Tongue (tissue), 1 donor: ENCODE measurements at regions not wholly inside any gene's neighbourhood (a gene's known extent, or its start where the extent isn't known, plus 50 kb on each side); places are given as distances from the start of the nearest gene placed in this dataset.
"Not testable (repeated sequence)": the region's sequence is repeated elsewhere in the genome, so short reads cannot be mapped to it uniquely, and the experiment has no call there.

Source experiments
- DNase-seq: peaks from one replicate; pipeline ENCODE4 v3.0.0-alpha.2; 2015

- peak; percentile 24 for DNase-seq
Measured at GRCh38 chr22:27066856-27067255, 409.5 kb downstream of the MIAT start.

- DNase-seq = no peak
Measured at GRCh38 chr22:27068121-27068520, 410.7 kb downstream of the MIAT start.

GRCh38 chr22:27070594-27070993, 413.2 kb downstream of the MIAT start:
- no peak for DNase-seq

GRCh38 chr22:27073601-27074425, 416.4 kb downstream of the MIAT start:
- DNase-seq = peak; percentile 68

GRCh38 chr22:27075028-27075678, 417.8 kb downstream of the MIAT start:
- DNase-seq = peak; percentile 36

GRCh38 chr22:27075891-27076290, 418.5 kb downstream of the MIAT start:
- DNase-seq = no peak

GRCh38 chr22:27078064-27078463, 420.7 kb downstream of the MIAT start:
- DNase-seq = not testable (repeated sequence)

GRCh38 chr22:27080036-27080578, 422.7 kb downstream of the MIAT start:
- DNase-seq = no peak

GRCh38 chr22:27080863-27081262, 423.5 kb downstream of the MIAT start:
- no peak for DNase-seq

GRCh38 chr22:27083610-27084009, 426.2 kb downstream of the MIAT start:
- DNase-seq = no peak

GRCh38 chr22:27084130-27084529, 426.7 kb downstream of the MIAT start:
- DNase-seq = no peak

GRCh38 chr22:27086080-27087044, 429.0 kb downstream of the MIAT start:
- DNase-seq = peak; percentile 80

- no peak for DNase-seq
Measured at GRCh38 chr22:27087051-27087450, 429.7 kb downstream of the MIAT start.

- DNase-seq = no peak
Measured at GRCh38 chr22:27088026-27088425, 430.6 kb downstream of the MIAT start.

- DNase-seq = no peak
Measured at GRCh38 chr22:27089264-27089663, 431.9 kb downstream of the MIAT start.

- DNase-seq = no peak
Measured at GRCh38 chr22:27090611-27091011, 433.2 kb downstream of the MIAT start.

GRCh38 chr22:27093422-27093821, 436.0 kb downstream of the MIAT start:
- DNase-seq = no peak

GRCh38 chr22:27094633-27095308, 437.4 kb downstream of the MIAT start:
- DNase-seq = peak; percentile 96

GRCh38 chr22:27097506-27097905, 440.1 kb downstream of the MIAT start:
- DNase-seq = no peak

- DNase-seq = no peak
Measured at GRCh38 chr22:27097933-27098332, 440.5 kb downstream of the MIAT start.

GRCh38 chr22:27099946-27100722, 442.7 kb downstream of the MIAT start:
- DNase-seq = no peak
